MM.1S (cell line): ENCODE measurements at regions not wholly inside any gene's neighbourhood (a gene's known extent, or its start where the extent isn't known, plus 50 kb on each side); places are given as distances from the start of the nearest gene placed in this dataset.

Source experiments
- DNase-seq: peaks from one replicate; pipeline ENCODE4 v3.0.0-alpha.2; 2015
- H2AFZ ChIP-seq: fragments of 300-600 bp; sonication (generic); 2 replicates; pipeline ENCODE4 v1.6.0; 2016; ENCODE audit warnings: antibody characterized with exemption, low read length
- H3F3A ChIP-seq: fragments of 300-600 bp; sonication (generic); 2 replicates; pipeline ENCODE4 v1.6.1; 2016; ENCODE audit warnings: mild to moderate bottlenecking, antibody characterized with exemption, low read length, moderate library complexity, mixed read lengths; ENCODE audit not compliant: insufficient read depth
- H3K27ac ChIP-seq: fragments of 300-600 bp; sonication (generic); 2 replicates; pipeline ENCODE4 v1.5.1; 2016; ENCODE audit warnings: mild to moderate bottlenecking, low read length
- H3K27me3 ChIP-seq: fragments of 300-600 bp; sonication (generic); replicated peaks from 2 replicates; pipeline ENCODE4 v1.6.0; 2016; ENCODE audit warnings: low read length; ENCODE audit not compliant: insufficient read depth
- H3K36me3 ChIP-seq: fragments of 300-600 bp; sonication (generic); replicated peaks from 2 replicates; pipeline ENCODE4 v1.6.1; 2016; ENCODE audit warnings: mild to moderate bottlenecking, low read length, mixed read lengths; ENCODE audit not compliant: insufficient read depth
- H3K4me1 ChIP-seq: fragments of 300-600 bp; sonication (generic); 2 replicates; pipeline ENCODE4 v1.6.1; 2016; ENCODE audit warnings: low read length, mixed read lengths
- H3K4me2 ChIP-seq: fragments of 300-600 bp; sonication (generic); 2 replicates; pipeline ENCODE4 v1.6.0; 2016; ENCODE audit warnings: low read depth, low read length
- H3K4me3 ChIP-seq: fragments of 300-600 bp; sonication (generic); 2 replicates; pipeline ENCODE4 v1.5.1; 2016; ENCODE audit warnings: low read length, mixed read lengths
- H3K79me2 ChIP-seq: fragments of 300-600 bp; sonication (generic); 2 replicates; pipeline ENCODE4 v1.6.1; 2016; ENCODE audit warnings: mixed run types, low read length, mixed read lengths
- H3K9ac ChIP-seq: fragments of 300-600 bp; sonication (generic); 2 replicates; pipeline ENCODE4 v1.6.1; 2016; ENCODE audit warnings: low read length, mixed read lengths
- H3K9me2 ChIP-seq: fragments of 300-600 bp; sonication (generic); replicated peaks from 2 replicates; pipeline ENCODE4 v1.6.1; 2016; ENCODE audit warnings: mild to moderate bottlenecking, low read length, mixed read lengths; ENCODE audit not compliant: insufficient read depth
- H3K9me3 ChIP-seq: fragments of 300-600 bp; sonication (generic); replicated peaks from 2 replicates; pipeline ENCODE4 v1.6.1; 2016; ENCODE audit warnings: mild to moderate bottlenecking, low read length, mixed read lengths; ENCODE audit not compliant: insufficient read depth
- H4K20me1 ChIP-seq: fragments of 300-600 bp; sonication (generic); 2 replicates; pipeline ENCODE4 v1.6.1; 2016; ENCODE audit warnings: mild to moderate bottlenecking, low read length, moderate library complexity, mixed read lengths; ENCODE audit not compliant: insufficient read depth
- EZH2 ChIP-seq: fragments of 300-600 bp; sonication (generic); optimal IDR thresholded peaks from 2 replicates; pipeline ENCODE3; 2017; ENCODE audit warnings: low read depth, mild to moderate bottlenecking, antibody characterized with exemption, low read length, mixed read lengths
- EZH2phosphoT487 ChIP-seq: fragments of 300-600 bp; sonication (generic); IDR thresholded peaks from 2 replicates; pipeline ENCODE4 v1.6.1; 2018; ENCODE audit warnings: antibody characterized with exemption, low read length
- TF ChIP-seq, protein P1 (sequence below): fragments of 300-600 bp; sonication (generic); IDR thresholded peaks from 2 replicates; pipeline ENCODE4 v1.5.1; 2016; ENCODE audit warnings: antibody characterized with exemption, low read length, mixed read lengths

DNA sequence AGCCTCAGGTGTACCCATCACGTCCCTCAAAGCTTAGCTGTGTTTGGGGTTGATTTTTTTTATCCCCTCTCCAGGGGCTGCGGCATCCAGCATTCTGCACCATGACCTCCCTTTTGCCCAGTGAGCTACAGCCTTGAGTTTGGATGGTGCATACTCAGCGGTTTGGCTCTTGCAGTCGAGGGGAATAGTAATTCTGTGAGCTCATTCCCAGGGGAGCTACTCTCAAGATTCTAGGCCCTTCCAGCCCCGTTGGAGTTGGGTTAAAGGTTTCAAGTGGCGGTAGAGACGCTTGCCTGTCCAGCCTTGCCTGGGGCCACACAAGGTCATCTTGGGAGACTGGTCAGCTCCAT is 102.2 kb upstream of the SPRY4 start:
- no peak overlapping the region for H3K9ac ChIP-seq

DNA sequence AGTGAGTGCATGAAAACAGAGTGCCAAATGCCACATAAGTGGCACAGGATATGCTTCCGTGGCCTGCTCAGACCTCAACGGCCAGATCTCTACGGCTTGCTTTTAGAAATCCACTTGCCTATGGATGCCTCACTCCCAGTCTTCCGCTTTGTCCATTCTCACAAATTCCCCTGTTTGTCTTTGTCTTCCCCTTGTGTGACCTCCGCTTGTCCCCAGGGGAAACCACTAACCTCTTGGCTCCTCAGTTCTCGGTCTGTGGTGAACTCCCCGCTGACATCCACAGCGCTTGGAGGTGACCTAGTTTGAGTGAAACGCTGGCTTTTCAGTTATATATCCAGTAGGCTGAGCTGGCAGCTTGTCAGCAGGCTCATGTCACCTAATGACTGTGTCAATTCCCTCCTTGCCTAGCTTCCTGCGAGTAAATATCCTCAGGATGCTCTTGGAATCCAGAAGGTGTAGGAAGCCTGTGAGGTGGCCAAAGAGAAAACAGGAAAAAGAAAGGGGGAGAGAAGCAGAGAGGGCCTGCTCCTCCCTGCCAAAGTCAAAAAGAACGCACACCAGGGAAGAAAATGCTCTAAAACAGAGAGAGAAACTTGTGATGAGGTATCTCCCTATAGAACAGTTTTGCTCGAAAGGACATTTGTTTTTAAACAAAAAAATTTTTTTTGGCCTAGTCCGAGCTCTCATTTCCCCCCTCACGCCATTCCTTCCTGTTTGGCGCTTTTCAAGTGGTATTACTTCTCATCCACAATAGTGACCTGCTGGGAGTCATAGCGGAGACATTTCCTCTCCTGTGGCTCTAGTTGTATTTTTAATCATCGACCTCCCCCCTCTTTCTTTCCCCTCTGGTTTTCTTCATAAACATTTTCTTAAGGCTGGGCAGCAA is 101.6 kb upstream of the SPRY4 start:
- H3K36me3 ChIP-seq, result no peaks in the 10 kb centered on the region
- no peak overlapping the region for H3K4me2 ChIP-seq
- H3F3A ChIP-seq, result no peaks in the 10 kb centered on the region
- no peak overlapping the region for H3K4me3 ChIP-seq
- no peak overlapping the region for H2AFZ ChIP-seq
- H3K27me3 ChIP-seq, result no peaks in the 10 kb centered on the region
- H4K20me1 ChIP-seq, result no peaks in the 10 kb centered on the region
- TF ChIP-seq EZH2phosphoT487, result no peak
- TF ChIP-seq, protein P1, sequence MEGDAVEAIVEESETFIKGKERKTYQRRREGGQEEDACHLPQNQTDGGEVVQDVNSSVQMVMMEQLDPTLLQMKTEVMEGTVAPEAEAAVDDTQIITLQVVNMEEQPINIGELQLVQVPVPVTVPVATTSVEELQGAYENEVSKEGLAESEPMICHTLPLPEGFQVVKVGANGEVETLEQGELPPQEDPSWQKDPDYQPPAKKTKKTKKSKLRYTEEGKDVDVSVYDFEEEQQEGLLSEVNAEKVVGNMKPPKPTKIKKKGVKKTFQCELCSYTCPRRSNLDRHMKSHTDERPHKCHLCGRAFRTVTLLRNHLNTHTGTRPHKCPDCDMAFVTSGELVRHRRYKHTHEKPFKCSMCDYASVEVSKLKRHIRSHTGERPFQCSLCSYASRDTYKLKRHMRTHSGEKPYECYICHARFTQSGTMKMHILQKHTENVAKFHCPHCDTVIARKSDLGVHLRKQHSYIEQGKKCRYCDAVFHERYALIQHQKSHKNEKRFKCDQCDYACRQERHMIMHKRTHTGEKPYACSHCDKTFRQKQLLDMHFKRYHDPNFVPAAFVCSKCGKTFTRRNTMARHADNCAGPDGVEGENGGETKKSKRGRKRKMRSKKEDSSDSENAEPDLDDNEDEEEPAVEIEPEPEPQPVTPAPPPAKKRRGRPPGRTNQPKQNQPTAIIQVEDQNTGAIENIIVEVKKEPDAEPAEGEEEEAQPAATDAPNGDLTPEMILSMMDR, result no peak
- no peak for TF ChIP-seq EZH2
- H3K9me2 ChIP-seq, result no peaks in the 10 kb centered on the region
- no peak overlapping the region for H3K27ac ChIP-seq
- no peak for DNase-seq
- no peaks in the 10 kb centered on the region for H3K4me1 ChIP-seq
- H3K79me2 ChIP-seq, result no peaks in the 10 kb centered on the region
- H3K9me3 ChIP-seq, result no peaks in the 10 kb centered on the region
- no peak overlapping the region for H3K9ac ChIP-seq

More for the DNA sequence above, 102.2 kb upstream of the SPRY4 start:
- Histone ChIP-seq H4K20me1 (no peaks in the 10 kb centered on the region), H3K9me3 (no peaks in the 10 kb centered on the region), H3K4me3 (no peak overlapping the region), H3K27ac (no peak overlapping the region), H3K9me2 (no peaks in the 10 kb centered on the region), H3F3A (no peaks in the 10 kb centered on the region), H2AFZ (no peak overlapping the region), H3K4me1 (no peaks in the 10 kb centered on the region), H3K36me3 (no peaks in the 10 kb centered on the region), H3K79me2 (no peaks in the 10 kb centered on the region), H3K4me2 (no peak overlapping the region), H3K27me3 (no peaks in the 10 kb centered on the region)
- no peak for DNase-seq
- TF ChIP-seq, protein P1, result no peak
- no peak for TF ChIP-seq EZH2
- TF ChIP-seq EZH2phosphoT487, result no peak

DNA sequence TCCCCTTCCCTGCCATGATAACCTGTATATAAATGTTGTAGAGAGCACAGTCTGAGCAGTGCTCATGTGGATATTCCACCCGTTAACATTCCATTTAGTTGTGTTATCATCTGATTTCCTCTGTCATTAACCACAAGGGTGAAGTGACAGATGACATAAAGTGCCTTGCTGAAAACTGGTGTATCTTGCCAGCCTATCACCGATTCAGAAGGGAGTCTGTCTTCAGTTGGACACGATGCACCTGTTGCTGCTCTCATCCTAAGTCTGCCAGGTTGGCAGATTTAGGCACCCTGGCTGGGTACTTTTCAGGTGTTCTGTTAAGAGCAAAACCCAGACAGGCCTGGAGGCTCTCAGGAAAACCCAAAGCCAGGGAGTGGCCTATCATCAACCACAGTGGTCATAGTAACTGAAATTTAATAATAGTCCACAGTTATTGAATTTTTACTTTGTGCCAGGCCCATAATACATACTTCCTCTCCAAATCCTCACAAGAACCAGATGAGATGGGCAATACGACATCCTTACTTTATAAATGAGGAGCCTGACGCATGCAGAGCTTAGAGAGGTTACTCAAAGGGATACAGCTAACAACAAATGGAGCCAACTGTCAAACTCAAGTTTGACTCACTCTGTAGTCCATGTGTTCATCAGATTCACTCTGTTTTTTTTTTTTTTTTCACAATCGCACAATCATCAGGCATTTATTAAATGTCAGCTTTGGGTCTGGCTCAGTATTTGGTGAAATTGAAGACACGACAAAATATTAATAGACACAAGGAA is 100.7 kb upstream of the SPRY4 start:
- no peaks in the 10 kb centered on the region for H3K79me2 ChIP-seq
- no peaks in the 10 kb centered on the region for H3K9me2 ChIP-seq
- TF ChIP-seq, protein P1, result no peak
- TF ChIP-seq EZH2 (no peak), EZH2phosphoT487 (no peak)
- H3K27ac ChIP-seq, result no peak overlapping the region
- no peaks in the 10 kb centered on the region for H3K27me3 ChIP-seq
- H3F3A ChIP-seq, result no peaks in the 10 kb centered on the region
- no peaks in the 10 kb centered on the region for H3K4me1 ChIP-seq
- no peak overlapping the region for H3K4me2 ChIP-seq
- no peak overlapping the region for H3K9ac ChIP-seq
- DNase-seq, result no peak
- H2AFZ ChIP-seq, result no peak overlapping the region
- H4K20me1 ChIP-seq, result no peaks in the 10 kb centered on the region
- no peaks in the 10 kb centered on the region for H3K36me3 ChIP-seq
- H3K4me3 ChIP-seq, result no peak overlapping the region
- H3K9me3 ChIP-seq, result no peaks in the 10 kb centered on the region
